Endothelial cell of umbilical vein (primary cell): ENCODE measurements at regions not wholly inside any gene's neighbourhood (a gene's known extent, or its start where the extent isn't known, plus 50 kb on each side); places are given as distances from the start of the nearest gene placed in this dataset.

Experiments
- BruUV-seq: library from RNA; stranded (reverse); fragments of 400-500 nt; replicated peaks from 2 replicates; lab custom pipeline; 2021; lab: Mats Ljungman, UMichigan
- CTCF ChIA-PET: fragments of 300-600, 350-600 bp; sonication (Branson Sonifier 250); formaldehyde crosslinking; loops from one replicate; lab custom pipeline; 2021; ENCODE audit warnings: antibody characterized with exemption, inconsistent platforms; lab: Charles Lee
- POLR2A ChIA-PET: fragments of 300-600, 350-600 bp; sonication (Branson Sonifier 250); formaldehyde crosslinking; loops from one replicate; lab custom pipeline; 2021; ENCODE audit warnings: antibody characterized with exemption, inconsistent platforms; lab: Charles Lee
- DNase-seq: peaks from one replicate; pipeline ENCODE4 v3.0.0-alpha.2; 2011; ENCODE audit warnings: low read depth, low spot score
- FAIRE-seq: peaks from 2 replicates; lab custom pipeline; 2011; peaks lifted over from hg19 to GRCh38; lab: Jason Lieb, UNC
- H2AFZ ChIP-seq: 2 replicates; pipeline ENCODE4 v1.6.0; 2012; ENCODE audit warnings: low read depth, low read length, control low read depth, inconsistent platforms
- H3K27ac ChIP-seq: 2 replicates; pipeline ENCODE4 v1.5.1; 2011; ENCODE audit warnings: low read depth, mild to moderate bottlenecking, control low read depth, low read length, moderate library complexity; ENCODE audit not compliant: insufficient read depth
- H3K27me3 ChIP-seq, 2 experiments: 2 replicates each; pipeline versions ENCODE4 v1.6.0 to v1.6.1; 2011; ENCODE audit warnings: low read length in 2 of 2, mixed read lengths in 1 of 2; ENCODE audit not compliant: control insufficient read depth in 2 of 2, insufficient read depth in 2 of 2
- H3K36me3 ChIP-seq, 2 experiments: 2 replicates in 1 of 2; 3 replicates in 1 of 2; pipeline ENCODE4 v1.5.1; 2011; ENCODE audit warnings: low read length in 2 of 2, mild to moderate bottlenecking in 1 of 2, moderate library complexity in 1 of 2; ENCODE audit not compliant: control insufficient read depth in 2 of 2, insufficient read depth in 2 of 2; ENCODE audit errors: extremely low read depth in 1 of 2
- H3K4me1 ChIP-seq: 3 replicates; pipeline ENCODE4 v1.5.1; 2011; ENCODE audit warnings: mild to moderate bottlenecking, low read length; ENCODE audit not compliant: control insufficient read depth, insufficient read depth; ENCODE audit errors: extremely low read depth
- H3K4me2 ChIP-seq: 2 replicates; pipeline ENCODE4 v1.6.1; 2011; ENCODE audit warnings: low read length, control low read depth, mixed read lengths; ENCODE audit not compliant: insufficient read depth
- H3K4me3 ChIP-seq, 3 experiments: fragments of 200-600 bp in 1 of 3; sonication (generic), shearing (Covaris generic) in 1 of 3; replicated peaks in 1 of 3; 2 replicates each; pipeline ENCODE4 v1.5.1; 2011 to 2016; ENCODE audit warnings: control low read depth in 3 of 3, low read length in 3 of 3, mild to moderate bottlenecking in 2 of 3, inconsistent platforms in 1 of 3, low read depth in 1 of 3, moderate library complexity in 1 of 3; ENCODE audit not compliant: insufficient read depth in 1 of 3
- H3K79me2 ChIP-seq: 2 replicates; pipeline ENCODE4 v1.6.0; 2012; ENCODE audit warnings: low read length, inconsistent platforms; ENCODE audit not compliant: control insufficient read depth, insufficient read depth
- H3K9ac ChIP-seq: replicated peaks from 2 replicates; pipeline ENCODE3; 2011; ENCODE audit warnings: low read length, control low read depth; ENCODE audit not compliant: insufficient read depth; ENCODE audit errors: extremely low read depth
- H3K9me1 ChIP-seq: replicated peaks from 3 replicates; pipeline ENCODE4 v1.6.0; 2011; ENCODE audit warnings: mild to moderate bottlenecking, low read length; ENCODE audit not compliant: control insufficient read depth, insufficient read depth; ENCODE audit errors: extremely low read depth
- H3K9me3 ChIP-seq: replicated peaks from 2 replicates; pipeline ENCODE4 v1.5.1; 2012; ENCODE audit warnings: low read length, inconsistent platforms; ENCODE audit not compliant: control insufficient read depth, insufficient read depth
- H4K20me1 ChIP-seq: replicated peaks from 2 replicates; pipeline ENCODE3; 2011; ENCODE audit warnings: mild to moderate bottlenecking, low read length; ENCODE audit not compliant: control insufficient read depth, insufficient read depth; ENCODE audit errors: extremely low read depth
- FOS ChIP-seq: IDR thresholded peaks from 2 replicates; pipeline ENCODE4 v1.6.1; 2011; ENCODE audit warnings: mild to moderate bottlenecking, low read length, moderate library complexity, borderline replicate concordance; ENCODE audit not compliant: insufficient read depth
- GATA2 ChIP-seq: IDR thresholded peaks from 2 replicates; pipeline ENCODE4 v1.7.0; 2011; ENCODE audit warnings: low read depth, mild to moderate bottlenecking, moderate library complexity, mixed read lengths, low read length; ENCODE audit not compliant: insufficient read length, insufficient read depth
- JUN ChIP-seq: IDR thresholded peaks from 2 replicates; pipeline ENCODE4 v1.6.1; 2011; ENCODE audit warnings: borderline replicate concordance, low read depth; ENCODE audit not compliant: insufficient read length, insufficient read depth
- MYC ChIP-seq: IDR thresholded peaks from one replicate; pipeline ENCODE4 v1.6.1; 2011; ENCODE audit warnings: mild to moderate bottlenecking, low read depth, low read length
- POLR2A ChIP-seq: IDR thresholded peaks from 2 replicates; pipeline ENCODE4 v1.6.1; 2012; ENCODE audit warnings: low read depth, mild to moderate bottlenecking, control low read depth, low read length
- POLR2AphosphoS5 ChIP-seq: IDR thresholded peaks from 2 replicates; pipeline ENCODE4 v1.6.1; 2012; ENCODE audit warnings: low read depth, mild to moderate bottlenecking, control low read depth, low read length, moderate library complexity; ENCODE audit not compliant: insufficient read depth
- dilution Hi-C: fragments of 300-500 bp; cut with MboI; formaldehyde crosslinking; loops from one replicate; pipeline ENCODE4 v1.15.0; 2019; ENCODE audit warnings: low sequenced_read_pairs; ENCODE audit not compliant: extremely low pct_ligation_motif_present
- intact Hi-C: fragments of 100-400 bp; cut with micrococcal nuclease; formaldehyde crosslinking; loops from one replicate; pipeline ENCODE4 v1.10.0; 2022
- TF ChIP-seq, protein P1 (sequence below): IDR thresholded peaks from 2 replicates; pipeline ENCODE4 v1.6.1; 2011; ENCODE audit not compliant: insufficient read depth, insufficient read length

DNA sequence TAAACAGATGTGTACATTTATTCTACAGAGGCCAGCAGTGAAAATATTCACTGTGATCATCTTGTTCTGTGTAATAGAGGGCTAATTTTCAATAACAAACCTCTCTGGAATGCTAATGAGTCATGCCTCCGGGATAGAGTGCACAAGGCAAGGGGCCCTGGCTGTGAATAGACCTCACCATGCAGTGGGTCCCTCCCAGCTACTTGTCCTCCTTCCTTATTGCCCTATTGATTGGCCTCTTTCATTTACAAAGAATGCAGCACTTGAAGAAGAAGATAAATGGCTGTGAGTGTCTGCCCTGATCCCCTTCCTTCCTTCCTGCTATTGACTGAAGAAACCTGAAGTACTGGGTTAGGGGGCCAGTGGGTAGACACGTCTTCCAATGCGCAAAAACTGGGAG lies 436.3 kb downstream of the WDR72 start:
- Histone ChIP-seq H3K27ac (no peak overlapping the region), H3K79me2 (no peaks in the 10 kb centered on the region), H3K9ac (no peak overlapping the region), H4K20me1 (no peaks in the 10 kb centered on the region), H3K4me2 (no peak overlapping the region), H3K9me3 (peaks cover 5% of the 10 kb centered on the region), H3K4me1 (no peaks in the 10 kb centered on the region), H3K4me3 (no peak overlapping the region), H3K36me3 (no peaks in the 10 kb centered on the region), H2AFZ (no peak overlapping the region), H3K9me1 (no peaks in the 10 kb centered on the region), H3K27me3 (no peaks in the 10 kb centered on the region)
- TF ChIP-seq MYC (no peak), GATA2 (no peak), POLR2A (no peak)
- TF ChIP-seq, protein P1, sequence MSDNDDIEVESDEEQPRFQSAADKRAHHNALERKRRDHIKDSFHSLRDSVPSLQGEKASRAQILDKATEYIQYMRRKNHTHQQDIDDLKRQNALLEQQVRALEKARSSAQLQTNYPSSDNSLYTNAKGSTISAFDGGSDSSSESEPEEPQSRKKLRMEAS = no peak
- ChIA-PET POLR2A (no interaction called here), CTCF (no interaction called here)
- FAIRE-seq (no peak), DNase-seq (no peak)
- BruUV-seq = no TSS peak
- intact Hi-C loops (no loop called here), dilution Hi-C loops (no loop called here)

DNA sequence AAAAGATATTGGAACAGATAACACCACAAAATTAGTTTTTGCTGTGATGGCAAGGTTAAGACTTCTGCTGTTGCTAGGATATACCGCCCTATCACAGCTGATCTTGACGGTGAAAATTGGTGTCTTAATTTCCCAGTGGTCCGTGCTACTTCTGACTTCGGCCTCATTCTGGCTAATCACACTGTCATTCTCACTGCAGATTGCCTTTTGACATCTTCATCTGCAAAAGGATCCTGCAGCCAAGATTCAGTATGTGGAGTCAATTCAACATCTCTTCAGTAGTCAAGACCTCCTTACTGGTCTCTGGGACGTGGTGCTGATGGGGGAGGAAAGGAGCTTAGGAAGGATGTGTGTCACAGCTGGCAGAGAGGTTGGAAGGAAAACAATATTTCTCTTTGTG lies 438.6 kb downstream of the WDR72 start:
- FAIRE-seq (no peak), DNase-seq (no peak)
- dilution Hi-C loops (no loop called here), intact Hi-C loops (no loop called here)
- no TSS peak for BruUV-seq
- no peak overlapping the region for H3K4me2 ChIP-seq
- no peaks in the 10 kb centered on the region for H4K20me1 ChIP-seq
- H3K4me3 ChIP-seq = no peak overlapping the region
- H3K9ac ChIP-seq = no peak overlapping the region
- H3K79me2 ChIP-seq = no peaks in the 10 kb centered on the region
- no peaks in the 10 kb centered on the region for H3K36me3 ChIP-seq
- no peaks in the 10 kb centered on the region for H3K27me3 ChIP-seq
- POLR2A ChIA-PET = no interaction called here
- H3K9me1 ChIP-seq = no peaks in the 10 kb centered on the region
- TF ChIP-seq POLR2A (no peak), POLR2AphosphoS5 (no peak), JUN (no peak), FOS (no peak), GATA2 (no peak)
- TF ChIP-seq, protein P1 = no peak
- H3K9me3 ChIP-seq = peaks cover 4% of the 10 kb centered on the region
- no peak overlapping the region for H2AFZ ChIP-seq
- CTCF ChIA-PET = no interaction called here
- H3K4me1 ChIP-seq = no peaks in the 10 kb centered on the region
- H3K27ac ChIP-seq = no peak overlapping the region
